Renal cortical epithelial cell (primary cell): ENCODE measurements at regions not wholly inside any gene's neighbourhood (a gene's known extent, or its start where the extent isn't known, plus 50 kb on each side); places are given as distances from the start of the nearest gene placed in this dataset.
"Not testable (repeated sequence)": the region's sequence is repeated elsewhere in the genome, so short reads cannot be mapped to it uniquely, and the experiment has no call there.

Source experiments
- DNase-seq: peaks from one replicate; pipeline ENCODE4 v3.0.0-alpha.2; 2011; ENCODE audit warnings: low read depth

- no peak for DNase-seq
Measured at GRCh38 chr4:133324491-133324890, 175.4 kb downstream of the PCDH10 start.

GRCh38 chr4:133323670-133324069 is 174.6 kb downstream of the PCDH10 start:
- no peak for DNase-seq

- DNase-seq = peak; percentile 18
Measured at GRCh38 chr4:133320576-133321170, 171.6 kb downstream of the PCDH10 start.

- peak; percentile 3 for DNase-seq
Measured at GRCh38 chr4:133316909-133317308, 167.8 kb downstream of the PCDH10 start.

- DNase-seq = no peak
Measured at GRCh38 chr4:133314991-133315390, 165.9 kb downstream of the PCDH10 start.

- DNase-seq = no peak
Measured at GRCh38 chr4:133287396-133287795, 138.3 kb downstream of the PCDH10 start.

GRCh38 chr4:133278591-133278990 is 129.5 kb downstream of the PCDH10 start:
- no peak for DNase-seq

- DNase-seq = not testable (repeated sequence)
Measured at GRCh38 chr4:133277940-133278339, 128.8 kb downstream of the PCDH10 start.

- DNase-seq = no peak
Measured at GRCh38 chr4:133275246-133275645, 126.2 kb downstream of the PCDH10 start.

GRCh38 chr4:133273401-133273800 is 124.3 kb downstream of the PCDH10 start:
- DNase-seq = no peak

GRCh38 chr4:133270021-133270570 is 121.0 kb downstream of the PCDH10 start:
- DNase-seq = peak; percentile 80

- no peak for DNase-seq
Measured at GRCh38 chr4:133268205-133268604, 119.1 kb downstream of the PCDH10 start.

GRCh38 chr4:133267506-133267905 is 118.4 kb downstream of the PCDH10 start:
- DNase-seq = not testable (repeated sequence)

GRCh38 chr4:133266966-133267365 is 117.9 kb downstream of the PCDH10 start:
- DNase-seq = not testable (repeated sequence)

GRCh38 chr4:133264251-133264650 is 115.2 kb downstream of the PCDH10 start:
- DNase-seq = not testable (repeated sequence)

GRCh38 chr4:133263104-133263503 is 114.0 kb downstream of the PCDH10 start:
- DNase-seq = no peak

- DNase-seq = no peak
Measured at GRCh38 chr4:133247861-133248260, 98.8 kb downstream of the PCDH10 start.

- DNase-seq = no peak
Measured at GRCh38 chr4:133245226-133245625, 96.1 kb downstream of the PCDH10 start.
